Neural progenitor cell (in vitro differentiated cells): ENCODE measurements at regions not wholly inside any gene's neighbourhood (a gene's known extent, or its start where the extent isn't known, plus 50 kb on each side); places are given as distances from the start of the nearest gene placed in this dataset.

Experiments
- CTCF ChIP-seq: fragments of 200-600 bp; sonication (generic); IDR thresholded peaks from 2 replicates; pipeline ENCODE4 v1.5.1; 2017; ENCODE audit warnings: antibody characterized with exemption, mild to moderate bottlenecking
- EZH2phosphoT487 ChIP-seq: fragments of 200-600 bp; sonication (generic); IDR thresholded peaks from 2 replicates; pipeline ENCODE4 v1.6.1; 2017; ENCODE audit warnings: antibody characterized with exemption

- peak; percentile 23 for TF ChIP-seq CTCF
- TF ChIP-seq EZH2phosphoT487 = no peak
Observed at GRCh38 chr20:39880890-39881289, 808.1 kb downstream of the MAFB start.
